LNCaP clone FGC (cell line): ENCODE measurements at regions not wholly inside any gene's neighbourhood (a gene's known extent, or its start where the extent isn't known, plus 50 kb on each side); places are given as distances from the start of the nearest gene placed in this dataset.

ENCODE experiments used
- DNase-seq: peaks from one replicate; pipeline ENCODE4 v3.0.0-alpha.2; 2011; ENCODE audit warnings: low read depth
- H3K4me3 ChIP-seq: 2 replicates; pipeline ENCODE4 v1.5.1; 2011; ENCODE audit warnings: mild to moderate bottlenecking, low read depth, low read length, control low read depth
- CTCF ChIP-seq: IDR thresholded peaks from 2 replicates; pipeline ENCODE4 v1.5.1; 2012; ENCODE audit warnings: mild to moderate bottlenecking; ENCODE audit not compliant: control insufficient read depth, insufficient read depth; ENCODE audit errors: extremely low read depth

- TF ChIP-seq CTCF, result no peak
- no peak overlapping the region for H3K4me3 ChIP-seq
- no peak for DNase-seq
Measured at GRCh38 chr10:71141528-71141927, 70.8 kb upstream of the UNC5B start.

- no peak for DNase-seq
- no peak for TF ChIP-seq CTCF
- H3K4me3 ChIP-seq, result no peak overlapping the region
Measured at GRCh38 chr10:71143170-71143569, 69.2 kb upstream of the UNC5B start.

GRCh38 chr10:71143610-71144009 lies 68.8 kb upstream of the UNC5B start:
- no peak for DNase-seq
- TF ChIP-seq CTCF, result no peak
- H3K4me3 ChIP-seq, result no peak overlapping the region

GRCh38 chr10:71144824-71145223 lies 67.5 kb upstream of the UNC5B start:
- H3K4me3 ChIP-seq, result no peak overlapping the region
- no peak for TF ChIP-seq CTCF
- DNase-seq, result no peak

GRCh38 chr10:71145352-71145945 lies 66.9 kb upstream of the UNC5B start:
- DNase-seq, result no peak
- no peak for TF ChIP-seq CTCF
- H3K4me3 ChIP-seq, result no peak overlapping the region

- no peak overlapping the region for H3K4me3 ChIP-seq
Measured at GRCh38 chr10:71150796-71151195, 61.6 kb upstream of the UNC5B start.

More at GRCh38 chr10:71150796-71151195, 61.6 kb upstream of the UNC5B start:
- no peak for DNase-seq
- no peak for TF ChIP-seq CTCF
